ENCODE measurements at regions not wholly inside any gene's neighbourhood (a gene's known extent, or its start where the extent isn't known, plus 50 kb on each side); places are given as distances from the start of the nearest gene placed in this dataset.

GRCh38 chr2:126828051-126828450 is 70.6 kb upstream of the TEX51 start:
- TF ChIP-seq EZH2 (IDR thresholded peaks at IDR 0.05; ENCODE audit: borderline replicate concordance, low read depth, low read length, poor library complexity, severe bottlenecking) = no peak
- TF ChIP-seq, protein P1, sequence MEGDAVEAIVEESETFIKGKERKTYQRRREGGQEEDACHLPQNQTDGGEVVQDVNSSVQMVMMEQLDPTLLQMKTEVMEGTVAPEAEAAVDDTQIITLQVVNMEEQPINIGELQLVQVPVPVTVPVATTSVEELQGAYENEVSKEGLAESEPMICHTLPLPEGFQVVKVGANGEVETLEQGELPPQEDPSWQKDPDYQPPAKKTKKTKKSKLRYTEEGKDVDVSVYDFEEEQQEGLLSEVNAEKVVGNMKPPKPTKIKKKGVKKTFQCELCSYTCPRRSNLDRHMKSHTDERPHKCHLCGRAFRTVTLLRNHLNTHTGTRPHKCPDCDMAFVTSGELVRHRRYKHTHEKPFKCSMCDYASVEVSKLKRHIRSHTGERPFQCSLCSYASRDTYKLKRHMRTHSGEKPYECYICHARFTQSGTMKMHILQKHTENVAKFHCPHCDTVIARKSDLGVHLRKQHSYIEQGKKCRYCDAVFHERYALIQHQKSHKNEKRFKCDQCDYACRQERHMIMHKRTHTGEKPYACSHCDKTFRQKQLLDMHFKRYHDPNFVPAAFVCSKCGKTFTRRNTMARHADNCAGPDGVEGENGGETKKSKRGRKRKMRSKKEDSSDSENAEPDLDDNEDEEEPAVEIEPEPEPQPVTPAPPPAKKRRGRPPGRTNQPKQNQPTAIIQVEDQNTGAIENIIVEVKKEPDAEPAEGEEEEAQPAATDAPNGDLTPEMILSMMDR (conservative IDR thresholded peaks at IDR 0.05; ENCODE audit: low read depth, low read length) = no peak
- Histone ChIP-seq H3K36me3 (ENCODE audit: insufficient read depth, low read length, poor library complexity, severe bottlenecking) (no peaks in the 10 kb centered on the region), H3K9me3 (ENCODE audit: low read depth, low read length, poor library complexity, severe bottlenecking) (no peaks in the 10 kb centered on the region), H3K4me1 (ENCODE audit: insufficient read depth, low read length, poor library complexity, severe bottlenecking) (no peaks in the 10 kb centered on the region), H3K27ac (ENCODE audit: low read depth, low read length, poor library complexity, severe bottlenecking) (no peak overlapping the region), H3K4me3 (ENCODE audit: low read depth, low read length, poor library complexity, severe bottlenecking) (no peak overlapping the region), H3K27me3 (replicated peaks; ENCODE audit: insufficient read depth, low read depth, low read length, poor library complexity) (no peaks in the 10 kb centered on the region)
- intact Hi-C loops (cut with micrococcal nuclease; ENCODE audit: unreplicated experiment) = no loop called here
- peak; percentile 43 for DNase-seq (ENCODE audit: low spot score)
- no TSS peak for BruUV-seq (replicated peaks)
- ChIA-PET POLR2A (ENCODE audit: low non-redundant PET) (no interaction called here), CTCF (no interaction called here)

- no TSS peak for BruUV-seq (replicated peaks)
- peak; percentile 45 for DNase-seq (ENCODE audit: low spot score)
- intact Hi-C loops (cut with micrococcal nuclease; ENCODE audit: unreplicated experiment) = no loop called here
- POLR2A ChIA-PET (ENCODE audit: low non-redundant PET) = no interaction called here
- Histone ChIP-seq H3K36me3 (ENCODE audit: insufficient read depth, low read length, poor library complexity, severe bottlenecking) (no peaks in the 10 kb centered on the region), H3K4me1 (ENCODE audit: insufficient read depth, low read length, poor library complexity, severe bottlenecking) (no peaks in the 10 kb centered on the region), H3K9me3 (ENCODE audit: low read depth, low read length, poor library complexity, severe bottlenecking) (no peaks in the 10 kb centered on the region), H3K27me3 (replicated peaks; ENCODE audit: insufficient read depth, low read depth, low read length, poor library complexity) (no peaks in the 10 kb centered on the region), H3K4me3 (ENCODE audit: low read depth, low read length, poor library complexity, severe bottlenecking) (no peak overlapping the region), H3K27ac (ENCODE audit: low read depth, low read length, poor library complexity, severe bottlenecking) (no peak overlapping the region)
- TF ChIP-seq, protein P1 (conservative IDR thresholded peaks at IDR 0.05; ENCODE audit: low read depth, low read length) = no peak
- no peak for TF ChIP-seq EZH2 (IDR thresholded peaks at IDR 0.05; ENCODE audit: borderline replicate concordance, low read depth, low read length, poor library complexity, severe bottlenecking)
- CTCF ChIA-PET = no interaction called here
Measured at GRCh38 chr2:126828491-126828890, 70.2 kb upstream of the TEX51 start.

DNA sequence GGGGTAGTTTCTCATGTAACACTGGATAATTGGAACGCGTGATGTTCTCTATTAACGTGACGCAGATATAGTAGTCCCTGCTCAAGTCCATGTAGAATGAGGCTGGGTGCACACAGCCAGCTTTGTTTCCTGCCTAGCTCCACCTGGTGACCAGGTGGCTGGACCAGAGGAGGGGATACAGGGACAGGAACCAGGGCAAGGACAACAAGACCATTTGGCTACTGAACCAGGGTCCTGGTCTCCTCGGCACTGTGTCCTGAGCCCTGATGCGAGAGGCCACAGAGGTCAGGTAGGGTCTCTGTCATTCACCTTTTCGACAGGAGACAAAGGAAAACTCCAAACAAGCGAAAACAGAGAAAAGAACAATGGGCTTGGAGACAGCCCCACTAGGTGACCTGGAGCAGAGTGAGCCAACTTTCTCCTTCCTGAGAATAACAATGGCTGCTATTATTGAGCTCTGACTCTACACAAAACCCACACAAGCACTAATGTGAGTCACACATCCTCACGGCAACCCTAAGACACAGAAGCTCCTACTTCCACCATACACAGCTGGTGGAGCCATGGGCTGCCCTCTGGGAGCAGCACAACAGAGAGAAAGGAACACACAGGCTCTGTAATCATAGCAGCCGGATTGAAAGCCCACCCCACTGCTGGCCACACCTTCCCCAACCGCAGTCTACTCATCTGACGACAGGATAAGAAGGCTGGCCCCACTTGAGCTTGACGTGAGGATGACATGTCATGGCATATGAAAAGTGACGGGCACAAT is 67.3 kb upstream of the TEX51 start:
- H3K4me3 ChIP-seq (ENCODE audit: low read depth, low read length, poor library complexity, severe bottlenecking) = no peak overlapping the region
- H3K27me3 ChIP-seq (replicated peaks; ENCODE audit: insufficient read depth, low read depth, low read length, poor library complexity) = no peaks in the 10 kb centered on the region
- intact Hi-C loops (cut with micrococcal nuclease; ENCODE audit: unreplicated experiment) = no loop called here
- H3K36me3 ChIP-seq (ENCODE audit: insufficient read depth, low read length, poor library complexity, severe bottlenecking) = no peaks in the 10 kb centered on the region
- H3K27ac ChIP-seq (ENCODE audit: low read depth, low read length, poor library complexity, severe bottlenecking) = no peak overlapping the region
- H3K9me3 ChIP-seq (ENCODE audit: low read depth, low read length, poor library complexity, severe bottlenecking) = no peaks in the 10 kb centered on the region
- no peak for DNase-seq (ENCODE audit: low spot score)
- POLR2A ChIA-PET (ENCODE audit: low non-redundant PET) = no interaction called here
- CTCF ChIA-PET = no interaction called here
- no peaks in the 10 kb centered on the region for H3K4me1 ChIP-seq (ENCODE audit: insufficient read depth, low read length, poor library complexity, severe bottlenecking)
- no peak for TF ChIP-seq EZH2 (IDR thresholded peaks at IDR 0.05; ENCODE audit: borderline replicate concordance, low read depth, low read length, poor library complexity, severe bottlenecking)
- TF ChIP-seq, protein P1 (conservative IDR thresholded peaks at IDR 0.05; ENCODE audit: low read depth, low read length) = no peak
- no TSS peak for BruUV-seq (replicated peaks)

Data from A673 (cell line).